Mesendoderm (in vitro differentiated cells): ENCODE measurements at regions not wholly inside any gene's neighbourhood (a gene's known extent, or its start where the extent isn't known, plus 50 kb on each side); places are given as distances from the start of the nearest gene placed in this dataset.

Source experiments
- DNase-seq: peaks from one replicate; pipeline ENCODE4 v3.0.0; 2013
- H2AK5ac ChIP-seq: 2 replicates; pipeline ENCODE4 v1.6.1; 2013; ENCODE audit warnings: low read length, inconsistent platforms
- H2BK120ac ChIP-seq: 2 replicates; pipeline ENCODE4 v1.6.1; 2013; ENCODE audit warnings: low read depth, mild to moderate bottlenecking, low read length, moderate library complexity, mixed read lengths
- H2BK15ac ChIP-seq: replicated peaks from 2 replicates; pipeline ENCODE4 v1.6.1; 2013; ENCODE audit warnings: low read depth, mild to moderate bottlenecking, moderate library complexity
- H2BK5ac ChIP-seq: 2 replicates; pipeline ENCODE4 v1.6.1; 2013; ENCODE audit warnings: low read length, inconsistent platforms
- H3K18ac ChIP-seq: 2 replicates; pipeline ENCODE4 v1.6.1; 2013; ENCODE audit warnings: mild to moderate bottlenecking, low read length, mixed read lengths
- H3K23ac ChIP-seq: one replicate; pipeline ENCODE4 v1.6.1; 2013; ENCODE audit warnings: low read length
- H3K27ac ChIP-seq: 2 replicates; pipeline ENCODE4 v1.5.1; 2013; ENCODE audit warnings: low read depth, mild to moderate bottlenecking, inconsistent platforms, low read length, moderate library complexity
- H3K27me3 ChIP-seq: 2 replicates; pipeline ENCODE4 v1.6.1; 2013; ENCODE audit warnings: low read length, control low read depth, mild to moderate bottlenecking, inconsistent platforms; ENCODE audit not compliant: insufficient read depth, poor library complexity
- H3K36me3 ChIP-seq: 2 replicates; pipeline ENCODE4 v1.6.1; 2013; ENCODE audit warnings: low read length, inconsistent platforms; ENCODE audit not compliant: control insufficient read depth, insufficient read depth
- H3K4ac ChIP-seq: one replicate; pipeline ENCODE4 v1.6.1; 2013; ENCODE audit warnings: low read depth, mild to moderate bottlenecking, low read length, moderate library complexity
- H3K4me1 ChIP-seq: 2 replicates; pipeline ENCODE4 v1.6.1; 2013; ENCODE audit warnings: low read depth, low read length, inconsistent platforms; ENCODE audit not compliant: control insufficient read depth
- H3K4me2 ChIP-seq: 2 replicates; pipeline ENCODE4 v1.6.1; 2013; ENCODE audit warnings: low read length
- H3K4me3 ChIP-seq: 2 replicates; pipeline ENCODE4 v1.5.1; 2013; ENCODE audit warnings: mild to moderate bottlenecking, low read length
- H3K56ac ChIP-seq: one replicate; pipeline ENCODE4 v1.6.1; 2013; ENCODE audit warnings: low read length
- H3K79me1 ChIP-seq: 2 replicates; pipeline ENCODE4 v1.6.1; 2013; ENCODE audit warnings: low read length, inconsistent platforms
- H3K79me2 ChIP-seq: 2 replicates; pipeline ENCODE4 v1.6.1; 2013; ENCODE audit warnings: mild to moderate bottlenecking, low read length; ENCODE audit not compliant: control insufficient read depth, insufficient read depth
- H3K9ac ChIP-seq: 2 replicates; pipeline ENCODE4 v1.6.1; 2013; ENCODE audit warnings: low read length, inconsistent platforms
- H4K5ac ChIP-seq: one replicate; pipeline ENCODE4 v1.6.1; 2013; ENCODE audit warnings: low read length
- H4K8ac ChIP-seq: one replicate; pipeline ENCODE4 v1.6.1; 2013; ENCODE audit warnings: low read depth, mild to moderate bottlenecking, control low read depth, low read length, moderate library complexity
- WGBS: extraction: QIAGEN DNeasy Blood & Tissue Kit; methylation state at CpG from one replicate; pipeline ENCODE4 v1.1.7; 2013; ENCODE audit warnings: low lambda C conversion rate, missing lambda C conversion rate; ENCODE audit not compliant: insufficient coverage; ENCODE audit errors: extremely low coverage; 5-methylcytosine and 5-hydroxymethylcytosine counted together

DNA sequence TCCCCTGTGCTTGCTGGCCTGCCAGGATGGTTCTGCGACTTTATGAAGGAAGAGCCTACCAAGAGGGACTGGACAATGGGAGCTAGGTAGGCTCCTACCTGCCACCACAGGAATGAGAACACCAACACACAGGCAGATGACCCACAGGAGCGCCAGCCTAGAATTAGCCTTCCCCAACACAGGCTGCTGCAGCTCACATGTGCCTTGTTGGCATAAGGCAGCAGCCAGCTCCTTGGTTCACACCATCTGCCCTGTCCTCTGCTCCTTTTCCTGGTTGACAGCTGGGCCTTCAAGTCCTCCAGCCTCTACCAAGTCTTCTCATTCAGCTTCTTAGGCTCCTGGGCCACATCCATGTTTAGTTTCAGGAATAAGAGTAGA, 705.4 kb upstream of the RAB6C start:
- Histone ChIP-seq H2BK5ac (no peak overlapping the region), H3K4ac (no peak overlapping the region), H3K18ac (no peak overlapping the region), H3K23ac (no peak overlapping the region), H3K56ac (no peak overlapping the region), H3K9ac (no peak overlapping the region), H3K27me3 (no peaks in the 10 kb centered on the region), H2AK5ac (no peak overlapping the region), H3K36me3 (no peaks in the 10 kb centered on the region), H3K4me3 (no peak overlapping the region), H2BK120ac (no peak overlapping the region), H3K79me1 (no peaks in the 10 kb centered on the region), H2BK15ac (no peak overlapping the region), H3K27ac (no peak overlapping the region), H4K5ac (no peak overlapping the region), H3K4me1 (no peaks in the 10 kb centered on the region), H4K8ac (no peak overlapping the region), H3K4me2 (no peak overlapping the region), H3K79me2 (no peaks in the 10 kb centered on the region)
- no CpG with 5 or more reads among the region's 2 CpGs for WGBS
- no peak for DNase-seq

DNA sequence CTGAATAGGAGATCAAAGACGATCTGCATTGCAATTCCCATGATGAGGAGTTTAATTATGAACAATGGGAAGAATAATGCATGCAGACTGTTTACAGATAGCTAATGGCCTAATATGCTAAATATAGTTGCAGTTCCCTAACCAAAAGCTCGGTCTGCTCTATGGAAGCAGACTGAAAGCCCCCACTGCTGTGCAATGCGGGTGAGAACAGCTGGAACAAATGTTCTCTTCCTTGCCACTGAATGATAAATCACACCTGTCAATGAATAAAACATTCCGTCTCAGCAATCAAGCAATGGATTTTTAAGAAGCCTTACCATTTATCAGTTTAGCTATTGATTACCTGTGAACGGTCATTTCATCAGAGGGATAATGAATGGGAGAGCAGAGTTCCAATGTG, 704.5 kb upstream of the RAB6C start:
- no peak overlapping the region for H2BK5ac ChIP-seq
- no peak overlapping the region for H3K23ac ChIP-seq
- no peak for DNase-seq
- H3K4me1 ChIP-seq, result no peaks in the 10 kb centered on the region
- no peaks in the 10 kb centered on the region for H3K79me2 ChIP-seq
- no peak overlapping the region for H3K4ac ChIP-seq
- H4K5ac ChIP-seq, result no peak overlapping the region
- H2AK5ac ChIP-seq, result no peak overlapping the region
- no peak overlapping the region for H4K8ac ChIP-seq
- no peak overlapping the region for H3K9ac ChIP-seq
- H2BK15ac ChIP-seq, result no peak overlapping the region
- no peaks in the 10 kb centered on the region for H3K79me1 ChIP-seq
- H2BK120ac ChIP-seq, result no peak overlapping the region
- H3K4me2 ChIP-seq, result no peak overlapping the region
- no peak overlapping the region for H3K18ac ChIP-seq
- H3K36me3 ChIP-seq, result no peaks in the 10 kb centered on the region
- WGBS, result no CpG with 5 or more reads among the region's 5 CpGs
- no peak overlapping the region for H3K4me3 ChIP-seq
- no peaks in the 10 kb centered on the region for H3K27me3 ChIP-seq
- no peak overlapping the region for H3K27ac ChIP-seq
- no peak overlapping the region for H3K56ac ChIP-seq

DNA sequence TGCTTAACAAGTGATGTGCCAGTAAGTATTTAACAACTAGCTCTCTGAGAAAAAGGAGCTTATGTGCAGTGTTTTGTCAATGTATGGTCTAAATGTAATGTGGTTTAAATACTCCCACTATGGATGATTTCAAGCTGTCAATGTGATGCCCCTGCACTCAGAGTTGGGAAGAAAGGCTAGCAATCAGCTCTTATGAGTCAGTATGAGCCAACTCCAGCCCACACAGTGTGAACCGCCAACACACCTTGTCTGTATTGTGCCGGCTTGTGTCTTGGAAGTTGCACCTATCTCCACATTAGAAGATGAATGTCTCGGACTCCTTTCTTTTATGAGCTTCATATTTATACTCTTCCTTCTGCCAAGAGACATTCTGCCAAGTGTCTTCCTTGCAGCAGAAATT, 703.8 kb upstream of the RAB6C start:
- Histone ChIP-seq H3K4ac (no peak overlapping the region), H3K9ac (no peak overlapping the region), H3K4me1 (no peaks in the 10 kb centered on the region), H2BK5ac (no peak overlapping the region), H3K18ac (no peak overlapping the region), H2BK15ac (no peak overlapping the region), H2AK5ac (no peak overlapping the region), H3K36me3 (no peaks in the 10 kb centered on the region), H2BK120ac (no peak overlapping the region), H3K4me3 (no peak overlapping the region), H4K8ac (no peak overlapping the region), H3K79me2 (no peaks in the 10 kb centered on the region), H4K5ac (no peak overlapping the region), H3K79me1 (no peaks in the 10 kb centered on the region), H3K23ac (no peak overlapping the region), H3K4me2 (no peak overlapping the region), H3K27ac (no peak overlapping the region), H3K56ac (no peak overlapping the region), H3K27me3 (no peaks in the 10 kb centered on the region)
- DNase-seq, result no peak
- no CpG with 5 or more reads among the region's 3 CpGs for WGBS

DNA sequence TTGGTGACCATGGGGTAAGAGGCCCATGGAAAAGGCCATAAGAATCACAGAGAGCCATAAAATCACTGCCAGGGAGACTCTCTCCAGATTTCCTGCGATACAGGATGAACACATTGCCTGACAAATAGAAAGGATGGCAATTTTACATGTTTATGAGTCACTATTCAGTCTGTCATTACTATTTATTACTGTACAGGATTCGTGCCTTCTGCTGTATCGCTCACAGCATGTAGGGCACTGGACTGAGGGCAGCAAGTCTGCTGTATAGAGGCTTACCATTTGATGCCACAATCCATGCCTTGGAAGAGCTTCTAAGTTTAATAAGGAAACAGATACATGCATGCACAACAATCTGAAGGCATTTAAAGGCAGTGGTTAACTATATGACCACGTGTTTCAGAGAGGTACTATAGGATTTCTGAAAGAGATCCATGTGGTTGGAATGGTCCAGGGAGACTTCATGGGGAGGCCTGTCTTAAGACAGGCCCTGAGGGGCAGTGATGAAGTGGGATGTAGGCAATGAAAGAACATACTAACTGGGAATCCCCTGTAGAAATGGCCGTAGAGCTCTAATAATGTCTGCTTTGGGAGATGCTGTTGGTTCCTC, 702.4 kb upstream of the RAB6C start:
- no peak overlapping the region for H3K4ac ChIP-seq
- no peak overlapping the region for H2BK120ac ChIP-seq
- H3K56ac ChIP-seq, result no peak overlapping the region
- no peak overlapping the region for H4K5ac ChIP-seq
- no CpG with 5 or more reads among the region's 5 CpGs for WGBS
- no peak overlapping the region for H2BK15ac ChIP-seq
- no peak overlapping the region for H3K27ac ChIP-seq
- H3K79me1 ChIP-seq, result no peaks in the 10 kb centered on the region
- H3K18ac ChIP-seq, result no peak overlapping the region
- H4K8ac ChIP-seq, result no peak overlapping the region
- H3K4me2 ChIP-seq, result no peak overlapping the region
- no peak for DNase-seq
- no peak overlapping the region for H3K4me3 ChIP-seq
- no peak overlapping the region for H3K23ac ChIP-seq
- H2AK5ac ChIP-seq, result no peak overlapping the region
- no peaks in the 10 kb centered on the region for H3K4me1 ChIP-seq
- H3K27me3 ChIP-seq, result no peaks in the 10 kb centered on the region
- H2BK5ac ChIP-seq, result no peak overlapping the region
- H3K9ac ChIP-seq, result no peak overlapping the region
- no peaks in the 10 kb centered on the region for H3K36me3 ChIP-seq
- H3K79me2 ChIP-seq, result no peaks in the 10 kb centered on the region

DNA sequence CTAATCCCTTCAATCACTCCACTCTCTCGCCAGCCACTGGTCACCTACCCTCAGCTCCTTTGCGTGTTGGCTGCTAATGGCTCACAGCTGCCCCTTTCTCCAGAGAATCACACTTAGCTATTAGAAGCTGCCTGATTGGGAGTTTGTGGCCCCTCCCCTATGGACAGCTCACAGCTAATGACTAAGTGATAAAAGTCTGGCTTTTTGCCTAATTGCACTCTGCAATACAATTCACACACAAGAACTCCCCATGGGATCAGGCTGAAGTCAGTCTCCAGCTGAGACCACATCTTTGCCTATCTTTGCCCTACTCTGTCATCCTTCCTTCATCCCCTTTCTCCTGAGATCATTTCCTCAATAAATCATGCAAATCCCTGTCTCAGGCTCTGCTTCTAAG, 701.9 kb upstream of the RAB6C start:
- H3K4me2 ChIP-seq, result no peak overlapping the region
- H2AK5ac ChIP-seq, result no peak overlapping the region
- no CpG with 5 or more reads among the region's 2 CpGs for WGBS
- peak; percentile 70 for DNase-seq
- no peak overlapping the region for H3K23ac ChIP-seq
- H3K36me3 ChIP-seq, result no peaks in the 10 kb centered on the region
- no peaks in the 10 kb centered on the region for H3K79me2 ChIP-seq
- no peaks in the 10 kb centered on the region for H3K27me3 ChIP-seq
- H3K9ac ChIP-seq, result no peak overlapping the region
- H3K4ac ChIP-seq, result no peak overlapping the region
- no peak overlapping the region for H3K4me3 ChIP-seq
- no peaks in the 10 kb centered on the region for H3K79me1 ChIP-seq
- no peak overlapping the region for H3K56ac ChIP-seq
- H2BK120ac ChIP-seq, result no peak overlapping the region
- H3K27ac ChIP-seq, result no peak overlapping the region
- no peak overlapping the region for H4K8ac ChIP-seq
- no peak overlapping the region for H3K18ac ChIP-seq
- H2BK5ac ChIP-seq, result no peak overlapping the region
- H2BK15ac ChIP-seq, result no peak overlapping the region
- no peak overlapping the region for H4K5ac ChIP-seq
- no peaks in the 10 kb centered on the region for H3K4me1 ChIP-seq

DNA sequence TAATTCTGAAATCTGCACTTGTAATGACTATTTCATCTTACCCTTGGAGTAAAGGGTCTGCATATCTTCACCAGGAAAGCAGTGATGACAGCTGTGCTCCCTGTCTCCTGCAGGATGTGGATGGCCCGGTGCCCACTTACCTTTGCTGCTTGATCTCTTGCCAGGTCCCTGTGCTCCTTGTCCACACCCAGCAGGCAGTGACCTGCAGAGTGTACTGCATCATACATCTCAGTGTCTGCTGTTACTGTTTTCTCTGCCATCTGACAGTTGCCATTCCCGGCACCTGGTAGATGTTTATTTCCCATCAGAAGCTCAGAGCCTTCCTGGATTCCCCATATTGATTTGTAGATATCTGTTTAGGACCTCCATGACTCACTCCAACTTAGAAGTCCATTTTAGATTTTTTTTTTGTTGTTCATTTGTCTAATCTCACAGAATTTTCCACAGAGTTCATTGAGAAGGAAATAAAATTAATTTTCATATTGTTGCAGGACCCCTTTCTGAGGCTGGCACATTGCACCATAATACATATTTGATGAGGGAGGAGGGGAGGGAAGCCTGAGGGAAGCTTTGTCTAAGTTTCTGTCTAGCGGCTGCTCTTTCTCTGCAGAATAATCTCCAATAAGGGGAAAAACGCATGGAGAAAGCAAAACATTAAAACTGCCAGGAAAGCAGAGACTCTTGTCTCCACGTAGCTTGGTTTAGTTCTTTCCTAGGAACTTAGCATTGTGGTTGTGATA, 697.5 kb upstream of the RAB6C start:
- Histone ChIP-seq H3K4me2 (no peak overlapping the region), H3K79me1 (no peaks in the 10 kb centered on the region), H3K56ac (no peak overlapping the region), H2AK5ac (no peak overlapping the region), H3K23ac (no peak overlapping the region), H2BK120ac (no peak overlapping the region), H3K18ac (no peak overlapping the region), H3K27me3 (no peaks in the 10 kb centered on the region), H3K9ac (no peak overlapping the region), H2BK5ac (no peak overlapping the region), H3K27ac (no peak overlapping the region), H3K79me2 (no peaks in the 10 kb centered on the region), H3K4me1 (no peaks in the 10 kb centered on the region), H3K36me3 (no peaks in the 10 kb centered on the region), H2BK15ac (no peak overlapping the region), H3K4me3 (no peak overlapping the region), H4K8ac (no peak overlapping the region), H3K4ac (no peak overlapping the region), H4K5ac (no peak overlapping the region)
- no CpG with 5 or more reads among the region's 5 CpGs for WGBS
- no peak for DNase-seq
